Psoas muscle (tissue), 7 donors: ENCODE measurements at regions not wholly inside any gene's neighbourhood (a gene's known extent, or its start where the extent isn't known, plus 50 kb on each side); places are given as distances from the start of the nearest gene placed in this dataset.

Experiments used
- ATAC-seq, 4 donors: fragments of 200-7000 bp; cut with Tn5 transposase; one replicate each; pipeline ENCODE4 v1.9.1; 2020; ENCODE audit warnings: moderate library complexity in 3 of 4, mild to moderate bottlenecking in 2 of 4
- DNase-seq, 2 donors: peaks; one replicate each; pipeline ENCODE4 v3.0.0-alpha.2; 2020
- H3K27ac ChIP-seq: fragments of 200-600 bp; one replicate; pipeline ENCODE4 v1.8.0; 2022
- H3K27me3 ChIP-seq, 3 donors: fragments of 200-600 bp in 1 of 3; one replicate each; pipeline versions ENCODE4 v1.6.1 to v1.8.0; 2013 to 2022; ENCODE audit warnings: low read length in 2 of 3, mild to moderate bottlenecking in 2 of 3, moderate library complexity in 1 of 3; ENCODE audit not compliant: insufficient read depth in 3 of 3
- H3K36me3 ChIP-seq, 2 donors: fragments of 200-600 bp in 1 of 2; one replicate each; pipeline versions ENCODE4 v1.6.1 to v1.8.0; 2013 to 2022; ENCODE audit warnings: low read depth in 1 of 2, mild to moderate bottlenecking in 1 of 2, moderate library complexity in 1 of 2; ENCODE audit not compliant: insufficient read depth in 1 of 2
- H3K4me1 ChIP-seq: fragments of 200-600 bp; one replicate; pipeline ENCODE4 v1.8.0; 2022
- H3K4me3 ChIP-seq: fragments of 200-600 bp; one replicate; pipeline ENCODE4 v1.8.0; 2022; ENCODE audit warnings: mild to moderate bottlenecking
- H3K9me3 ChIP-seq: fragments of 200-600 bp; one replicate; pipeline ENCODE4 v1.8.0; 2022
- CTCF ChIP-seq: fragments of 200-600 bp; IDR thresholded peaks from one replicate; pipeline ENCODE4 v1.8.0; 2022; ENCODE audit warnings: antibody characterized with exemption
- WGBS, 3 donors: extraction: QIAGEN DNeasy Blood & Tissue Kit; methylation state at CpG; one replicate each; pipeline versions ENCODE4 v1.1.6 to v1.1.7; 2013; 5-methylcytosine and 5-hydroxymethylcytosine counted together
- intact Hi-C, 2 donors: fragments of 100-400 bp; cut with DNase I; formaldehyde crosslinking; loops; one replicate each; pipeline versions ENCODE4 v1.11.0 to v1.14.2; 2022
- donor health status: healthy with polysubstance abuse.
- donor health status: DM: no; HTN: no; CAD: no; lungs with moderate emphysema.
- donor health status: Bipolar disorder and iron deficiency.
- donor health status: healthy.
- donor health status: DM: yes; HTN: yes; CAD: no.
- donor health status: DM: no; HTN: no; CAD: no.
- donor health status: DM: yes; HTN: yes; CAD: no.

- WGBS, 3 donors = 71 to 74% (median 74%) methylated on average over 4 of the region's 4 CpGs
- Histone ChIP-seq H3K4me1 (no peaks in the 10 kb centered on the region), H3K36me3 (no peaks in the 10 kb centered on the region), H3K27ac (no peak overlapping the region), H3K9me3 (no peaks in the 10 kb centered on the region), H3K4me3 (no peak overlapping the region), H3K27me3 (no peaks in the 10 kb centered on the region)
- intact Hi-C loops = no loop called here
- DNase-seq (no peak), ATAC-seq (no peak)
- no peak for TF ChIP-seq CTCF
These were observed 353.4 kb upstream of the TACR3 start for GRCh38 chr4:104073229-104073628.

- Histone ChIP-seq H3K27me3 (no peaks in the 10 kb centered on the region), H3K9me3 (no peaks in the 10 kb centered on the region), H3K4me1 (no peaks in the 10 kb centered on the region), H3K4me3 (no peak overlapping the region), H3K27ac (no peak overlapping the region), H3K36me3 (no peaks in the 10 kb centered on the region)
- DNase-seq = no peak
- 57 to 63% (median 61%) methylated on average over 2 of the region's 2 CpGs for WGBS, 3 donors
- ATAC-seq = no peak
- TF ChIP-seq CTCF = no peak
- intact Hi-C loops = loop anchor here in 1 of 2 donors (10.0 kb wide), 1 partner anchor 788 kb away; no protein-coding TSS in a partner anchor
These were observed 346.7 kb upstream of the TACR3 start for GRCh38 chr4:104066533-104066932.

- ATAC-seq = no peak
These were observed 345.1 kb upstream of the TACR3 start for GRCh38 chr4:104064646-104065577.

GRCh38 chr4:104063341-104063740, 343.6 kb upstream of the TACR3 start:
- intact Hi-C loops = loop anchor here in 1 of 2 donors (10.0 kb wide), 1 partner anchor 791 kb away; no protein-coding TSS in a partner anchor
- 73 to 82% (median 75%) methylated on average over 2 of the region's 2 CpGs for WGBS, 3 donors
- Histone ChIP-seq H3K9me3 (no peaks in the 10 kb centered on the region), H3K4me1 (no peaks in the 10 kb centered on the region), H3K27me3 (no peaks in the 10 kb centered on the region), H3K36me3 (no peaks in the 10 kb centered on the region), H3K27ac (no peak overlapping the region), H3K4me3 (no peak overlapping the region)
- DNase-seq = no peak
- no peak for ATAC-seq
- no peak for TF ChIP-seq CTCF

More at GRCh38 chr4:104064646-104065577, 345.1 kb upstream of the TACR3 start:
- H3K27me3 ChIP-seq = no peaks in the 10 kb centered on the region
- no peak overlapping the region for H3K27ac ChIP-seq
- intact Hi-C loops = loop anchor here in 1 of 2 donors (10.0 kb wide), 1 partner anchor 790 kb away; no protein-coding TSS in a partner anchor
- H3K36me3 ChIP-seq = no peaks in the 10 kb centered on the region
- whole genome bisulfite sequencing, 3 donors = 22 to 25% (median 24%) methylated on average over 8 of the region's 8 CpGs
- peak; percentile 37 for TF ChIP-seq CTCF
- H3K4me3 ChIP-seq = no peak overlapping the region
- H3K9me3 ChIP-seq = no peaks in the 10 kb centered on the region
- H3K4me1 ChIP-seq = no peaks in the 10 kb centered on the region
- peak in 1 of 2 donors; percentile 43 for DNase-seq
